NCI-H774 (cell line): ENCODE measurements at regions not wholly inside any gene's neighbourhood (a gene's known extent, or its start where the extent isn't known, plus 50 kb on each side); places are given as distances from the start of the nearest gene placed in this dataset.

ENCODE experiments used
- DNase-seq: peaks from one replicate; lab custom pipeline; 2025; lab: John Stamatoyannopoulos, UW

- no peak for DNase-seq
These were observed 223.0 kb downstream of the AHR start for GRCh38 chr7:17521437-17521836.

DNA sequence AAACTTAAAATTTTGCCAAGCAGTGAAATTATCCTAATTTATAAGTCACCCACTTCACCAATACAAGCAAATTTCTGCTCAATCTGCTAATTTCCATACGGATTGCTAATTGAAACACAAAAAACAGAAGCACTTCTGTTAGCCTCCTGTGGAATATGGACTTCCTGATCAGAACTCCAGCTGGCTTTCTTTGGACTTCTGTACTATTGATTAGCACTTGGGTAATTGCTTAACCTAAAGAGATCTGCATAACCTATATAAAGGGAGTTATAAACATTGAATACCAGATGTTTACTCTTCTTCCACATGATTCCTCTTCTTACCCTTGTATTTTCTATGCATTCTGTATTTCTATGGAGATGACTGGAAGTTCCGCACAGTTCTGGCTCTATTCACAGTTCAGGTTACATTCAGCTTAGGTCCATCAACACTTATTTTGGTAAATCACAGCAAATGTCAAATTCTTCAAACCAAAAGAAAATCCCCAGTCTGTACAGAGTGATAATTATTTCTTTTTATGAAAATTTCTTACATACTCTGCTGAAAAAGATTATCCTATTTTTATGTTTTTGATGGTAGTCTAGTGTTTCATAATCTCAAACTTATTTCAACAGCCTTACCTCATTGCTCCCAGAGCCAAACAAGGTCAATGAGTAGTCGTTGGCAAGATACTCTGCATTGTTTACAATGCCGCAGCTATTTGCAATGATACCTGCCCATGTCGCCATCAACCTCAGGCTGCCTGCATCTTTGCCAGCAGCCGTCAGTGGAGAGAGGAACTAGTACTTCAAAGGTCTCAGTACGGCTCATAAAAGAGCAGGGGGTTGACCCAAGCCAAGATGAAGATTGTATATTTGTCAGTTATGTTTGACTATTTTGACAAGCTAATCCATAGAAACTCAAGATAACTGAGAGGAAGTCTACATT is 225.6 kb downstream of the AHR start:
- DNase-seq, result peak; percentile 6

GRCh38 chr7:17524746-17525145 is 226.3 kb downstream of the AHR start:
- no peak for DNase-seq

- DNase-seq, result no peak
These were observed 228.2 kb downstream of the AHR start for GRCh38 chr7:17526621-17527020.

DNA sequence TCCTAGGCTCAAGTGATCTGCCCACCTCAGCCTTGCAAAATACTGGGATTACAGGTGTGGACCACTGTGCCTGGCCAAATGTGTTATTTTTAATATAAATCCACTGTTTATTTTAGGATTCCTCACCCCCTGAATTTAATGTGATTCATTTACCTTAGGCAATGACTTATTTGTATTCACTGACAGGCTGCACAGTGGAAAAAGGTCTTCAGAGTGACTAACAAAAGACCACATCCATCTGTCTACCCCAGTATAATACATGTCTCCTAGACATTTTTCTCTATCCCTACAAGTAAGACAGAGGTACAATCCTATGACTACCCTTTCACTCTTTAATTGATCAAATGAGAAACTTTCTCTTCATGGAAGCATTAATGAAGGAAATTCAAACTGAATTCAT is 230.2 kb downstream of the AHR start:
- DNase-seq, result no peak

DNA sequence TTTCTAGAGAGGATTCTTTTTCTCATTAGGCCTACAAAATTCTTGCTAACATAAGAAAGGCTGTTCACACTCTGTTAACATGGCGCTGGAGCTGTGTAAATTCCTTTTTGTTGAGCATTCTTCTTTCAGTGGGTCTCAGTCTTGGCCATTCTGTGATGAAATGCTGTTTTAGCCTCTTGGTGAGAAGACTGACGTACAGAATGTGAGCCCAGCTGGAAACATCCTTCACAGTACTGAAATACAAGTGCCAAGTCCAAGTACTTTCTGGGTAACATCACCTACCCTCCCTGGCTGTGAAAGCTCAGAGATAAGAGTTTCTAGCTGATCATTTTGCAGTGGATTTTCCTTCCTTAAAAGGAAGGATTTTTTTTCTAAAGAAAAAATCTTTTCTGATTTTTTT is 231.8 kb downstream of the AHR start:
- no peak for DNase-seq

DNA sequence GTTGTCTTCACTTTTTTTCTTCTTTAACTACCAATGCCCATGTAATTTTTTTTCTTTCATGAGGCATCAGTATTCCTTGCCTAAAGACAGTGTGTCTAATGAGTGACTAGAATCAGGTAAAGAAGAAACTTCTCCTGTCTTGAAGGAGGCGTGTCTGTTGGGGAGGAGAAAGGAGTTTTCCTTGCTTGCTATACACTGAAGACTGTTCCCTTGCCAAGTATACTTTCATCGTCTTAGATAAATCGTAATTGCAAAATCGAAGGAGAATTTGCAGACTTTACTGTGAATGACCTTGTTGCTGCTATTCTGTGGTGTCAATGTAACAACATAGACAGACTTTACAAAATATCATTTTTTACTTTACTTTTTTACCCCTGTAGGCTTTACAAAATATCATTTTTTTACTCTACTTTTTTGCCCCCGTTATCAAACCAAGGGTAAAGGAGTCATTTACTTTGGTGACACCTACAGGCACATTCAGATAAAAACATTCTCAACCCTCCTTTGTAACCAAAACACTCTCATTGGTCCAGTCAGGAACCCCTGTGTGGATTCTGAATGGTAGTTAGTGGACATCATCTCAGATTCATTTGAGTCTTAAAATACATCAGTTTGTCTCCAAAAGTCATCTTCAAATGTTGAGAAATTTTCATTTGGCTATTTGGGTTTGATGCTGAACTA is 232.4 kb downstream of the AHR start:
- no peak for DNase-seq

DNA sequence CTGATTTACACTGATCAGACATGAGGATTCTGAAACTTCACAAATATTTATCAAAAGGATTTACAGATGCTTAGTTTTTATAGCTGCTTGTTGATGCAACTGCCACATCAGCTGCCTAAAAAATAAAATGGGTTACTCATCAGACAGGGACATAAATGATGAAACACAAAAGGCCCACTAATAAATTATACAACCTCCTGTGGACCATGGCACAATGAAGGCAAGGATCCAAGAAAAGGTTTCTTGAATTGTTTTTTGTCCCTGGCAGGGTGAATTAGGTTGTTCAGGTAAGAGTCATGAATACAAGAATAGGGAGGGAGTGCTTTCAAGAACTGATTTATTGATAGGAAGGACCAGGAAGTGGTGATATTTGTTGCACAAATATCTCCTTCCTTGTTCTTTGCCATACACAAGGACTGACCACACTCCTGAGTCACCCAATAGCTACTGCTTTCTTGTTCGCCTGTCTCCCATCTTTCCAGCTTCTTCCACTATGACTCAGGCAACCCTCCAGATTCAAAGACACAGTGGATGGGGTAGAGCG is 234.5 kb downstream of the AHR start:
- DNase-seq, result no peak

- DNase-seq, result no peak
These were observed 235.9 kb downstream of the AHR start for GRCh38 chr7:17534348-17534747.

DNA sequence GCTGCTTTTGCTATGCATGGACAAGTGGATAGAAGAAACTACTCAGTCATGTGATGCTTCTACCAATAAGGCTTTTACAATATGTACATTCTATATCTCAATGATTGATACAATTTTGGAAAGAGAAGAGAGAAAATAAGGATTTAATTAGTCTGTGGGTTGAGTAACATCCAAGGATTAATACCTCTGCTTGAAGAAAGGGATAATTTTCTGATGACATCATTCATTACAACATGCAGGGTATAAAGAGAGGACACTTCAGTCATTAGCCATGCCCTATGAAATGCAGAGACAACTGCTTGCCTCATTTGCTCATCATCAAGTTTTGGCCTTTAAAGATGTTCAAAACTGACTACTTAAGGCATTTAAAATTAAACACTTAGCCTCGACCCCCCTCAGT is 237.3 kb downstream of the AHR start:
- DNase-seq, result no peak

- no peak for DNase-seq
These were observed 245.9 kb downstream of the AHR start for GRCh38 chr7:17544401-17544800.

DNA sequence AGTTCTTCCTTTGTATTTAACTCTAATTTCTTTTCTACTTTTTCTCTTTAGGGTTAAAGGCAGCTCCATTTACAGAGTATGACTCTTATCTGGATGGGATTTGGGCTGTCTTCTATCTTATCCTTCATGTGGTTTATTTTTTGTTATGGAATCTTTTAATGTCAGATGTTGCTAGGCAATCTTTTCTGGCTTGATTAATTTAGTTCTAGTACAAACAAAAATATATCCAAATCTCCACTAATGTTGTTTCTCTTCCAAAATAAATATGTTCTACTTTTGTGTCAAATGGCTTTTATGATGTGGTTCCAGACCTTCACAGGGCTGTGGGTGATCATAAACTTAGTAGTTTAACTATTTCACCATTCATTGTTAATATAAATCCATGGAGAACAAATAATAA is 246.9 kb downstream of the AHR start:
- no peak for DNase-seq

- no peak for DNase-seq
These were observed 247.7 kb downstream of the AHR start for GRCh38 chr7:17546189-17546588.

DNA sequence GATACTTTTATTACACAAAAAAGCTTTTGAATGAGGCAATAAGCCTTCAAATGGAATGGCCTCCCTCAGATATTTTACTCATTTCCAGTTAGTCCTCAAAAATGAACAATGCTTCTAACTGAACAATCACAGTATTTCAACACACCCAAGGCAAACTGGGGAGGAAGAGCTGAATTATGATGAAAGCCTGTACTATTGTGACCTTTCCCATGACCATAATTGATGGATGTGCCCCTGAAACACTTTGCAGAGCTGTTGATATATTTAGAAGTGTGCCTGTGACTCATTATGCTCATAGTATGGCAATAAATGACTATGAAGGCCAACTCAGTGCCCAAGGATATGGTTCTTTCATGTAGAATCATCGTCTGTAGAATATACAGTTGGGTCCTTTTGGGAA is 248.1 kb downstream of the AHR start:
- DNase-seq, result no peak

GRCh38 chr7:17548014-17548653 is 249.7 kb downstream of the AHR start:
- DNase-seq, result no peak

- DNase-seq, result no peak
These were observed 251.0 kb downstream of the AHR start for GRCh38 chr7:17549406-17549805.

GRCh38 chr7:17552373-17552772 is 253.9 kb downstream of the AHR start:
- no peak for DNase-seq

DNA sequence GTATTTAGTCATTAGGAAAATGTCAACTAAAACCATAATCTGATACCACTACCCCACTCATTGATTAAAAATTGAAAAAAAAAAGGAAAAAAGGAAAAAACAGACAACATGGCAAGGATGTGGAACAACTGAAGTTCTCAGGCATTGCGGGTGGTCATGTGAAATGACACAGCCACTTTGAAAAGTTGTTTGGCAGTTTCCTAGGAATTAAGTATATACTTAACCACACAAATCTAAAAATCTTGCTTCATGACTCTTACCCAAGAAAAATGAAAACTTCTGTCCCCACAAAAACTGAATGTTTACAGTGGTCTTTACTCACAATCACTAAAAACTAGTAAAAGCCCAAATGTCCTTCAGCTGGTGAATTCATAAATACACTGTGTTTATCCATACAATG is 254.5 kb downstream of the AHR start:
- no peak for DNase-seq

- DNase-seq, result no peak
These were observed 256.0 kb downstream of the AHR start for GRCh38 chr7:17554341-17555015.

DNA sequence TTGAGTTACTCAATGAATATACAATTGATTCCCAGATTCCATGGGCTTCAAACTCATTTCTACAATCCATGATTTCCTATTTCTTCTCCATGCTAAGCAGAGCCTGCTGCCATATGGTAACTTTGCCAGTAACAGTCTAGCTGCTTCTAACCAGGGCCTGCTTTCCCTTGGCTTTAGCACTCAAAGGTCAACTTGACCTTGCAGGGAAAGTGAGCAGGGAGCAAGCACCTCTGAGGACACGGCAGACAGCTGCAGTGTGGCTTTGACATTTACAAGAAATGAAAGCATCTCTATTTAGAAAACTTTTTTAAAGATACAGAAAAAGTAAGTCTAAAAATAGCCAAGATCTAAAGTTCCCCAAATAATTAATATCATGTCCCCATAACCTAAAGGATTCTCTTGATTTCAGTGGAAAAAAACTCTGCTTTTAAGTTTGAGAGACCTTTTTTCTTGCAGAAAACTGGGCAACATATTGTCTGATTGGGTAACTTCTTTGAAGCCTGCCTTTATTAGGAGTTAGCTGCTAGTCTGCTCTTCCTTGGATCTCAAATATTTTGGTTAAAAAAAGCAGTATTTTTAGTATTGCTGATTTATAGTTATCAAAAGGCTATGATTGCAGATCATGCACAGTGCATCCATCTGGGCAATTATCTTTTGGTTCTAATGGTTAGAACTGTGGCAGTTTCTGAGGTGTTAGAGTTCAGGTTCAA is 257.9 kb downstream of the AHR start:
- DNase-seq, result no peak

DNA sequence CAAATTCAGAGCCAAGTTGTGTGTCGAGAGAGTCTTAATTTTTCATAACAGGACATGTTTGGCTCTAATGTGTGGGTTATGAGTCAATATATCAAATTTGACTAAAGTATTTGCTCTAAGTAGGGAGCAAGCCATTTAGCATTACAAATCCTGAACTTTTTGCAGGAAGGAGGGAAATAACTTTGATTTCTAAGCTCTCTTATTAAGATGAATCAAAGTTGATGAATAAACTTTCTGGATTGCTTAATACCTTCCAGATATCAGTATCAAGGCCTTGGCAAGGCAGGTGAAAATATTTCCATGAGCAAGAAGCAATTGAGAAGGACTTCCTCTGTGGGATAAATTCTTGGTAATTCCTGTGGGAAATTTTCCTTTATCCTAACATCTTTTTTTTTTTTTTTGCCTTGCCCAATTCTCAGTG is 258.8 kb downstream of the AHR start:
- DNase-seq, result no peak
